GM18907 (cell line): ENCODE measurements at regions not wholly inside any gene's neighbourhood (a gene's known extent, or its start where the extent isn't known, plus 50 kb on each side); places are given as distances from the start of the nearest gene placed in this dataset.

Experiments used
- ATAC-seq: cut with Tn5 transposase; IDR thresholded peaks from one replicate; pipeline ENCODE4 v1.9.1; 2021; ENCODE audit warnings: mild to moderate bottlenecking, moderate library complexity; ENCODE audit not compliant: unreplicated experiment

GRCh38 chr16:85253084-85253941 lies 141.0 kb upstream of the CIBAR2 start:
- ATAC-seq = no peak

GRCh38 chr16:85254051-85254450 lies 141.8 kb upstream of the CIBAR2 start:
- ATAC-seq = no peak

GRCh38 chr16:85254921-85255320 lies 142.6 kb upstream of the CIBAR2 start:
- no peak for ATAC-seq

GRCh38 chr16:85255777-85256176 lies 143.5 kb upstream of the CIBAR2 start:
- ATAC-seq = no peak

- ATAC-seq = no peak
Observed at GRCh38 chr16:85256190-85256739, 144.0 kb upstream of the CIBAR2 start.

DNA sequence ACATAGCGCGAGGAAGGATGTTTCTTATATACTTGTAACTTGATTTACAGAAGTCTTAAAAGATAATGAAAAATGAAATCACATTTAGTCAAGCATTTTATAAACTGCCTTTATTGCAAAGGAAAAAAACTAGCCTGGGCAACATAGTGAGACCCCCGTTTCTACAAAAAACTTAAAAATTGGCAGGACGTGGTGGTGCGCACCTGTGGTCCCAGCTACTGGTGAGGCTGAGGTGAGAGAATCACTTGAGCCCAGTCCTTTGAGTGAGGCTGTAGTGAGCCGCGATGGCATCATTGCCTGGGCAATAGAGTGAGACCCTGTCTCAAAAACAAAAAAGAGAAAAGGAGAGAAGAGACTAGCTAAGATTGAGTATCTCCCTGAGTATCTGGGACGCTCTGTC lies 145.2 kb upstream of the CIBAR2 start:
- no peak for ATAC-seq

- no peak for ATAC-seq
Observed at GRCh38 chr16:85258166-85258565, 145.9 kb upstream of the CIBAR2 start.

DNA sequence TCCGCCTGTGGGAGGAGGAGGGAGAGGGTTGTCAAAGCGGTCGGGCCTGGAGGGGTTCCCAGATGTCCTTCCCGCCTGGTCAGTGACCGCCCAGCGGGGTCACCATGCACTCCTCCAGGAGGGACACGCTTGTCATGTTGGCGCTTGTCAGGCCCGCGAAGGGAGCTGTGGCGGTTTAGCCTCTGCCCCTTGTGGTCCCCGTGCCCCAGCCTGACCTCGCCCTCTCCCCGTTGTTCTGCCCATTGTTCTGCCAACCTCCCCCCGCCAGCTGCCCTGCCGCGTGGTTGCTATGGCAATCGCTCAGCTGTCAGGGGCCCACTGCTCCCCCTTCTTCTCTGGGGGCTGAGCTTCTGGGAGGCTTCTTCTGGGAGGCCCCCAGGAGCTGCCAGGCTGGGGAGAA lies 146.4 kb upstream of the CIBAR2 start:
- no peak for ATAC-seq

DNA sequence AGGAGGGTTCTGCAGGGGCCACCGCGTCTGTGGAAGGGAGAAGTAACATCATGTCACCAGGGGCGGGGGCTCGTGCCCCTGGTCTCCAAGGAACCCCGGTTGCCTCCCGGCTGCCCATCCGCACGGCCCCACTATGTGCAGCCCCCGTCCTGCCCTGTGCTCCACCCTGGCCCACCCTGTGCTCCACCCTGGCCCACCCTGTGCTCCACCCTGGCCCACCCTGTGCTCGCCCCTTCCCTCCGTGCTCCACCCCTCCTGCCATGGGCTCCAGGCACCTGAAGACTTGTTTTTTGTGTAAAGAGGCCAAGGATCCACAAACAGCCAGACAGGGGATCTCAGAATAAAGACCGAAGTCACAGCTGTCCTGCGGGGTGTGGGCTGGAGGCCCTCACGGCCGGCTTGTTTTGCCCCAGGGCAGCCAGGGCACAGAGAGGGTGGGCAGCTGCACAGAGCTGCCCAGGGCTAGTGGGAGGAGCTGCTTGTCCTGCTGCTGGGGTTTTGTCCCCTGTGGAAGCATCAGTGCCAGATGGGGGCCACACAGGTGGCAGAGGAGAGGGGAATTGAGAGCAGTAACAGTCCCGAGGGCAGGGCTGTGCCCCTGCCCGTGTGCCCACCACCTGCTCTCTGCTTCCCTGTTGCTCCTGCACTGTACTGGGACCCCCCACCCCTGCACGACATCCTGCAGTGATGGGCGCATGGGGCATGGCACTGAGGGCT lies 147.0 kb upstream of the CIBAR2 start:
- ATAC-seq = no peak

- ATAC-seq = no peak
Observed at GRCh38 chr16:85259832-85260167, 147.5 kb upstream of the CIBAR2 start.

- ATAC-seq = no peak
Observed at GRCh38 chr16:85261204-85261603, 148.9 kb upstream of the CIBAR2 start.

DNA sequence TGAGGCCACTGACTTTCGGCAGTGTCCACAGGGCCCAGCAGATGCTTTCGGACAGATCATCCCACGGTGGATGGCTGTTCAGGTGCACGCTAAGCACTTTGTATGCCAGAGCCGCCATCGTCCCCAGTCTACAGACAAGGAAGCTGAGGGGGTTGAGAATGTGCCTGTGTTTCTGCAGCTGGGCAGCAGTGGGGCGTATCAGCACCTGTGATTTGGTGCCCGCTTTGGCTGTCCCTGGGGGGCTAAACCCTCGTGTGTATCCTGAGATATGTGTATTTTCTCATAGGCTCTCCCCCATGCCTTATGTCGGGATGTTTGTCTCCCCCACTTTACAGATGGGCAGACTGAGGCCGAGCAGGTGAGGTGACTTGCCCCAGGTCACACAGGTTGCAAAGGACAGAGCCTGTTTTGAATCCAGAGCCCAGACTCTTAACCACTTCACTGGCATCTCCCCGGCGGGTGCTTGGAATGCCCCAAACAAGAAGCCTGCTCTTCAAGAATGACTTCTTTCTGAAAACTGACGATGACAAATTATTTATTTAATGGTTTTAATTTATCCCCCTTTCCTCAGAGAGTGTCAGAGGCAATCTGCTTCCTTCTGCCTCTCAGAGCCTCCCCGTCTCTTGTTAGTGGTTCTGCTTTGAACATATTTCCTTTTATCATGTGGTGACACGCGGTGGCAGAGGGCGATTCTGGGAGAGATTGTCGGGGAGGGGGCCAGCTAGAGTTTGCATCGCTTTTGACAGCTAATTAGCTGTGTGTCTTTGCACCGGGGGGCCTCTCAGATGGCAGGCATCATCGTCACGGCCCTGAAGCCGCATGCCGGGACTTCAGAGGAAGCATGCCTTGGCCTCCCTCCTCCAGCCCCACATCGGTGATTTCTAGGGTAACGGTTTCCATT lies 149.6 kb upstream of the CIBAR2 start:
- ATAC-seq = no peak

- ATAC-seq = no peak
Observed at GRCh38 chr16:85262558-85263238, 150.4 kb upstream of the CIBAR2 start.

DNA sequence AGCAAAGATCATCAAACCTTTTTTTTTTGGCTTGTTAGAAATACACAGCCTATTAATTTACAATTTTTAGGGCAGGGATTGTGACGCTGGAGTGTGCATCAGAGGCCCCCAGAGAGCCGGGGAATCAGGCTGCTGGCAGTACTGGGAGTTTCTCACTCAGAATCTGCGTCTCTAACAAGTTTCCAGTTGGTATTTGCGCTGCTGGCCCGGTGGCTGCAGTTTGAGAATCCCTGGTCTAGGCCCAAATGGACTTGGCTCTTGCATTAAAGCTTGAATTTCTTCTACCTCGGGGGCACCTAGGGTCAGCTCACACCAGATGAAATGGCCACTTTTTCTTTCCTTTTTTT lies 150.9 kb upstream of the CIBAR2 start:
- ATAC-seq = no peak

DNA sequence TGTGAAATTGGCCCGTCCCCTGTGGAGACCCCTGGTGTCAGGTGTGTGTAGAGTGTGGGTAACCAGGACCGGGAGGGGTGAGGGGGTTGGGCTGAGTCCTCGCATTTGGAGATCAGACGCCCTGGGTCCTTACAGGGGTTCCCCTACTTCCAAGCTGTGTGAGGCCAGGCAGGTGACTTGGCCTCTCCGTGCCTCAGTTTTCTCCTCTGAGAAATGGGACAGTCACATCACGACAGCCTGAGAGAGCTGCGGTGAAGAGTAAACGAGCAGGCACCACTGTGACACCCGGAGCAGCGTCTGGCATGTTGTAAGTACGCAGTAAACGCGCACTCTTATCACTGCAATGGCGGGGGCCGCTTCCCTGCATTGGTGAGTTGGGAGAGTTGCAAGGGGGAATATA lies 152.5 kb upstream of the CIBAR2 start:
- ATAC-seq = no peak

GRCh38 chr16:85265161-85265784 lies 153.0 kb upstream of the CIBAR2 start:
- no peak for ATAC-seq

- no peak for ATAC-seq
Observed at GRCh38 chr16:85265810-85266209, 153.5 kb upstream of the CIBAR2 start.

DNA sequence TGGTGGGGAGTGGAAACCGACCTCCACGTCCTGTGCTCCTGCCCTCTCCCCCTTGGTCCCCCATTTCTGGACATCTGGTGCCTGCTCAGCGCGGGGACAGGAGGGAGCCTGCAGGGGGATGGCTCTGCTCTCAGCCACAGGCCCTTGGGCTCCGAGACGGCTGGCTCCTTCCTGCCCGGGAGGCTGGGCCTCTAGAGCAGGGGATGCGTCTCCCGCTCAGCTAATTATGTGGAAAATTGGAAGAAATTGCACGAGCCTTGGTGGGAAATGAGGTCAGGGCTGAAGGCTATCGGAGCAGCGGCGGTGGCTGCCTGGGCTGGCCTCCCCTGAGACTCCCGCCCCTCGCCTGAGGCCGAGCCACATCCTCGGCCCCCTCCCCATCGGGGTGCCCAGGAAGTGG lies 154.6 kb upstream of the CIBAR2 start:
- no peak for ATAC-seq

GRCh38 chr16:85267414-85267945 lies 155.2 kb upstream of the CIBAR2 start:
- no peak for ATAC-seq

DNA sequence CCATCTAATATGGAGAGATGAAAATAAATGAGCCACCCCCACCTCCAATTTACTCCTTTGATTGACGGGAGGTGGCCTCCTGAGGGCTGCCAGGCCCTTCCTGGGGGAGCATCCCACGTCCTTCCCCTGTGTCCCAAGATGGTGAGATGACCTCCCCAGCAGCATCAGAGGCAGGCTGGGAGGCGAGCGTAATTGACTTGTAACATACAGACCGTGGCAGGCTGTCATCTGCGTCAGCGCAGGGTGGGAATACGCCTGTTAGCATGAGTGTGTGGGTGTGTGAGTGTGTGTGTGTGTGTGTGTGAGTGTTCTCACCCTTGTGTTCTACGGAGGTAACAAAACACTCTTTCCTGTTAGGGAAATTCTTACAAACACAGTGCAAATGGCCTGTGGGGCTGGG lies 156.9 kb upstream of the CIBAR2 start:
- ATAC-seq = no peak
